Mammary epithelial cell (primary cell): ENCODE measurements at regions not wholly inside any gene's neighbourhood (a gene's known extent, or its start where the extent isn't known, plus 50 kb on each side); places are given as distances from the start of the nearest gene placed in this dataset.

Experiments
- EZH2 ChIP-seq: IDR thresholded peaks from 2 replicates; pipeline ENCODE4 v1.6.1; 2012; ENCODE audit warnings: low read length, inconsistent platforms, borderline replicate concordance
- TF ChIP-seq, protein P1 (sequence below), 2 donors: IDR thresholded peaks in 1 of 2; conservative IDR thresholded peaks in 1 of 2; 2 replicates each; pipeline ENCODE4 v1.5.1; 2011 to 2012; ENCODE audit warnings: inconsistent platforms in 2 of 2, low read length in 2 of 2, mild to moderate bottlenecking in 2 of 2, control low read depth in 1 of 2, low read depth in 1 of 2; ENCODE audit not compliant: insufficient read depth in 1 of 2; ENCODE audit errors: extremely low read depth in 1 of 2

DNA sequence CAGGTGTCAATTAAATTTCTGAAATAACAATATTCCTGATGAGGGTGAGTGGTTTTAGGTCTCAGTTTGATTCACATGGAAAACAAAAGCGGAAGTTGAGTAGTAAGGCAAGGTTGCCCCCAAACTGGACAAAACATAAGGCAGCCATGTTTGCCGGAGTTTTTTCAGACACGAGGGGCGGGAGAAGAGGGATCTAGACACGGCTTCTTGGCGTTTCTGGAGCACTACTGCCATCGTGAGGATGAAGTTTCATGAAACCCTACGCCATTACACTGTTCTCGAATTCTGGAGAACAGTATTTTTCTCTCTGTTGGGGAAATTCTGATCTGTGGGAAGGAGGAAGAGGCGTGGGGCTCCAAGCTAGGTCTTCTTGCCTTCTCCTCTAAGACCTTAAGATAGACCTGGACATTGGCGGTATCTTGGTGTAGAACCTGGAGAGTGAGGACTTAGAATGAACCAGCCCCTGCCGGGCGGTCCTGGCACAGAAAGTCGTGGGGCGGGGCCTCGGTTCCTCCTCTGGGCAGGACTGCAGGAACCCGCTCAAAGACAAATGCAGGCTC, 160.3 kb downstream of the OR13H1 start:
- TF ChIP-seq, protein P1, sequence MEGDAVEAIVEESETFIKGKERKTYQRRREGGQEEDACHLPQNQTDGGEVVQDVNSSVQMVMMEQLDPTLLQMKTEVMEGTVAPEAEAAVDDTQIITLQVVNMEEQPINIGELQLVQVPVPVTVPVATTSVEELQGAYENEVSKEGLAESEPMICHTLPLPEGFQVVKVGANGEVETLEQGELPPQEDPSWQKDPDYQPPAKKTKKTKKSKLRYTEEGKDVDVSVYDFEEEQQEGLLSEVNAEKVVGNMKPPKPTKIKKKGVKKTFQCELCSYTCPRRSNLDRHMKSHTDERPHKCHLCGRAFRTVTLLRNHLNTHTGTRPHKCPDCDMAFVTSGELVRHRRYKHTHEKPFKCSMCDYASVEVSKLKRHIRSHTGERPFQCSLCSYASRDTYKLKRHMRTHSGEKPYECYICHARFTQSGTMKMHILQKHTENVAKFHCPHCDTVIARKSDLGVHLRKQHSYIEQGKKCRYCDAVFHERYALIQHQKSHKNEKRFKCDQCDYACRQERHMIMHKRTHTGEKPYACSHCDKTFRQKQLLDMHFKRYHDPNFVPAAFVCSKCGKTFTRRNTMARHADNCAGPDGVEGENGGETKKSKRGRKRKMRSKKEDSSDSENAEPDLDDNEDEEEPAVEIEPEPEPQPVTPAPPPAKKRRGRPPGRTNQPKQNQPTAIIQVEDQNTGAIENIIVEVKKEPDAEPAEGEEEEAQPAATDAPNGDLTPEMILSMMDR (conservative IDR thresholded peaks at IDR 0.05 in 1 of 2, IDR thresholded peaks at IDR 0.05 in 1 of 2; ENCODE audit: extremely low read depth in 1 of 2, insufficient read depth in 1 of 2, low read depth in 1 of 2, low read length in 2 of 2), result peak; percentile 45 to 56
- TF ChIP-seq EZH2, result no peak
